ENCODE measurements at regions not wholly inside any gene's neighbourhood (a gene's known extent, or its start where the extent isn't known, plus 50 kb on each side); places are given as distances from the start of the nearest gene placed in this dataset.

GRCh38 chr15:89400116-89400781 lies 65.6 kb upstream of the POLG start:
- DNase-seq (ENCODE audit: low spot score): no peak
- no peak for FAIRE-seq

- FAIRE-seq: no peak
- DNase-seq (ENCODE audit: low spot score): no peak
Observed at GRCh38 chr15:89399238-89400115, 64.9 kb upstream of the POLG start.

GRCh38 chr15:89398896-89399237 lies 64.2 kb upstream of the POLG start:
- FAIRE-seq (no peak), DNase-seq (ENCODE audit: low spot score) (no peak)

- FAIRE-seq (no peak), DNase-seq (ENCODE audit: low spot score) (no peak)
Observed at GRCh38 chr15:89397653-89398023, 63.0 kb upstream of the POLG start.

DNA sequence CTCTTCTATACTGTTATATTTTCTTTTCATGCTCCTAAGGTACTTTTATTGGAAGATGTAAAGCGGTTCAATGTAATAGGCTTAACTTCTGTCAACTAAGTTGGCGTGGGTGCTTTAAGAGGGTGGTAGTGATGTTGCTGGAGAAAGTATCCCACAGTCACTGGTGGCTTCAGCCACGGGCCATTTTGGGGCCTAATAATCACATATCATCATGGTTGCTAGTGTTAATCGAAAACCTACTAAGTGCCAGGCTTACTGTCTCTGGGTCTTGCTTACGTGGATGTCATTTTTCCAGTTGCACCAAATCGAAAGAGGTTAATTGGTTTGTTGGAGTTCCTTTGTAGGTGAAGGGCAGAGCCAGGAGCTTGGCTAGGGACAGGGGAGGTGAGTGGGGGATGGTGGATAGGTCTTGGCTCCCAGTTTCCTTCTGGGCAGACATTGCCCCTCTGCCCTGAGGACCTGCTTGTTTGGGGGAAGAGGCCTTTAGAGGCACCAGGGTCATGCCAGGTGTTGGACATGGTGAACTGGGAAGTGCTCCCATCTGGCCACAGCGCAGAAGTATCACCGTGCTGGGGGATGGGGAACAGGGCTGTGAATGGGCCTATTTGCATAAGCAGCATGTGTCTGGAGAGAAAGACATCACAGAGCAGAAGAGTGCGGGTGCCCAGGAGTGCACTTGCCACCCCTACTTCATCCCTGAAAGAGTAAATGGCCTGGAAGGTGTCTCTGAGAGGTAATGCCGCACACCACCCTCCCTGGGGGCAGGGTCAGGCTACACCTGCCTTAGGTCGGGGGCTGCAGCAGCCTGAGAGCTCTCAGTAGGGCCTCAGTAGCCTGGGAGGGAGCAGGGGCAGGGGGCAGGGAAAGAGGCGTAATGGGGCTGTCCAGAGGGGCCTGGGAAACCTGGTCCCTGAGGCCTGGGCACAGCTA lies 62.4 kb upstream of the POLG start:
- FAIRE-seq: no peak
- DNase-seq (ENCODE audit: low spot score): no peak

DNA sequence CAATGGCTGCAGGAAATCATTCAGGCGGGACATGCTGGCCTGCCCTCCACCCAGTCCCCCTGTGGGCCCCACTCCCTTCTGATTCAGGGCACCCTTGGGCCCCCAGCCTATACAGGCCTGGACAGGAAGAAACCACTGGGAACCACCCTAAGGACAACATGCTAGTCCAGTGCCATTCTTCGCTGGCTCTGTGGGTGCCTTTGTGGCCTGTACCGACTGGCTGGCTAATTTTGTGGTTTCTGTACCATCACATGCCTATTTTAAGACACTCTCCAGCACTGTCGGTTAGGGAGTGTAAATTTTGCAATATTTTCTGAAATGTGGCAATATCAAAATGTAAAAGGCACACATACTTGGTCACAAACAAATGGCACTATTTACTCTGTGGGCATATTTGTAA lies 61.4 kb upstream of the POLG start:
- no peak for FAIRE-seq
- no peak for DNase-seq (ENCODE audit: low spot score)

- no peak for FAIRE-seq
- no peak for DNase-seq (ENCODE audit: low spot score)
Observed at GRCh38 chr15:89395461-89395871, 60.8 kb upstream of the POLG start.

DNA sequence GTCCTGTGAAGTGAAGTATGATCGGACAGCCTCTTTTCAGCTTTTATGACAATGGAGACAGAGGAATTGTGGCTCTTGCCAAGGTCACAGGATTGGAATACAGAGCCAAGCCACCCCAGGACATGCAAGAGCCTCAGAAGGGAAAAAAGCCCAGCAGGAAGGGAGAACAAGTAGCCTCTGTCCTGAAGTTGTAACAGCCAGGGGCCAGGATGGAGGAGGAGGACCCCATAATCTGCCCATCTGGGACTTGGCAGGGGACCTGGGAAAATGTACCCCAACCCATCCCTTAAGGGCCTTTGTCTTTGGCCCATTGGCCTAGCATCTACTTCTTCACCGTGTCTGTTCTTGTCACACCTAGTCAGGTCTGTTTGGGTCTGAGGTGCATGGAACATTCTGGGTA lies 60.4 kb upstream of the POLG start:
- DNase-seq (ENCODE audit: low spot score): no peak
- FAIRE-seq: no peak

DNA sequence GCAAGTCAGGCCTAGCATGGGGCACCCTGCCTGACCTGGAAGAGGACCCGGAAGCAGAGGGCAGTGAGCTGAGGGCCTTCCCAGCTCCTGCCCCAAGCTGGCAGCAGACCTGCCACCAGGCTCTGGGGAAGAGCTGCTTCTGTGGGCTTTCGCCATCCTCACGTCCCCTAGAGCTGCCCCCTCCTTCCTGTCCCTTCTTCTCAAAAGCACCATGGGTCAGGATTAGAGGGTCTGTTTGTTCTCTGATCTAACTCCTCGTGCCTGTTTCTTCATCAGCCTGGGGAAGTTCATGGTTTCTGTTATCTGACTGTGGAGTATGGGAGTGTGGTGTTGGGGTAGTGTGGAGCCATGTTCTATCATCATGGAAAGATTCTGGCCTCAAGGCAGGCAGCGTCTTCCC lies 58.4 kb upstream of the POLG start:
- FAIRE-seq (no peak), DNase-seq (ENCODE audit: low spot score) (no peak)

- FAIRE-seq (no peak), DNase-seq (ENCODE audit: low spot score) (no peak)
Observed at GRCh38 chr15:89391685-89392257, 57.1 kb upstream of the POLG start.

- no peak for DNase-seq (ENCODE audit: low spot score)
- FAIRE-seq: no peak
Observed at GRCh38 chr15:89389841-89390603, 55.4 kb upstream of the POLG start.

DNA sequence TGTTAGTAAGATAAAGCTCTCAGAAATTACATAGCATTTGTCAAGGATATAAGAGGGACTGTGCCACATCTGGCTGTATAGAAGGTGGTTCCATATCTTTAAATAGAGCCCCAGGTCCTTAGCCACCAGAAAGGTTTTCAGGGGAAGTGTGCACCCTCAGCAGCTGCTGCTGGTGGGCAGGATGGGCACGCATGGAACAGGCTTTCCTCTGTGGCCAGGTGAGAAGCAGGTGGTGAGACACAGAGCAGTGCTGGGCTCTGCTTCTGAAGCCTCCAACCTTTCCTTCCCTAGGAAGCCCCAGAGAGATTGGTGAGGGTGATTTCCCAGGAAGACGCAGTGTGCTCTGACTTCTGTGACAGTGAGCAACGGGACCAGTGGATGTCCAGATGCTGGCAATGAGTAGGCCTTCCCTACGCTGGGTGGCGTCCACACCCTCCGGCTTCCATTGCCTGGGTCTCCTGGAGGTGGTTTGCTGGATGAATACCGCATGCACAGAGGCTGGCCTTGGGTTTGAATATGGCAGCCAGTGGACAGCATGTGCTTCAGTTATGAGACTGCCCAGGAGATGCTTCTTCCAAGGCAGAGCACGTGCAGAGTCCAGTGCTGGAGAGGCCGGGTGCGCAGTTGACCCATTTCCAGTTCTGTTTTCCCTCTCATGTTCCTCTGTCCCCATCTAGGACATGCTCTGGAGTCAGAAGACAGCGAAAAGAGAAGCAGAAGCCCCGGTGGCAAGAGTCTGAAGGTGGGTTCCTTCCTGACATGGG lies 52.7 kb upstream of the POLG start:
- FAIRE-seq (no peak), DNase-seq (ENCODE audit: low spot score) (no peak)

DNA sequence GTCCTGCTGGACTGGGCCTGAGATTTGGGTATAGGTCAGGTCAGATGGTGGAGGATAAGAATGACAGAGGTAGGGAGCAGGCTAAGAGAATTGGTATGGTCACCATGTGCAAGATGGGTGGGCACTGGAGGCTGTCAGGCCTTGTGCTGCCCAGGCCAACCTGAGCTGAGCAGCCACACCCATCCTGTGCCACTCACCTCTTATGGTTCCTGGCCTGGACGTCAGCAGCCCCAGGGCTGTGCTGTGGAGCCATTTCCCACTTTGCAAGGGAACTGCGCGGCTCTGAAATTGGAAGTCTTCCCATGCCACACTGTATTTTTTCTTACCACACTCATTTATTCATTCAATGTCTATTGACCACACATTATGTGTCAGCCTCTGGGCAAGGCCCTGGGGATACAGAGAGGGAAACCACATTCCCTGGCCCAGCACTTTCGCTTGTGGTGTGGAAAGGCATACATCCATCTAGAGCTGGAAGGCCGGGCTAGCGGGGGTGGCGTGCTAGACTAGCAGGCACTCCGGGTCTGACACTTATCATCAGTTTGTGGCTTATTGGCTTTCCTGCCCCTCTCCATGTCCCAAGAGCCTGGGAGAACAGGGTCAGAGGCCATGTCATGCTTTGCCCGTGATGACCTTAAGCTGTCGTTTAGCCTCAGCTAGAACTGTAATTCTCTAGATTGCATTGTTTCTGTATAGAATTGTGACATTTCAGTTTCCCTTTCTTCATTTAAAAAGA lies 51.1 kb upstream of the POLG start:
- peak; percentile 70 for FAIRE-seq

More for the DNA sequence above, 51.1 kb upstream of the POLG start:
- peak; percentile 55 for DNase-seq (ENCODE audit: low spot score)
